H1 (cell line): ENCODE measurements at regions not wholly inside any gene's neighbourhood (a gene's known extent, or its start where the extent isn't known, plus 50 kb on each side); places are given as distances from the start of the nearest gene placed in this dataset.

Source experiments
- CTCF ChIA-PET: fragments of 300-600 bp; sonication (Branson Sonifier 250); formaldehyde crosslinking; loops from one replicate; lab custom pipeline; 2021; ENCODE audit not compliant: partially characterized antibody; lab: Charles Lee
- POLR2A ChIA-PET: fragments of 300-600 bp; sonication (Branson Sonifier 250); formaldehyde crosslinking; loops from one replicate; lab custom pipeline; 2021; ENCODE audit warnings: inconsistent platforms; ENCODE audit not compliant: partially characterized antibody; lab: Charles Lee
- DNase-seq, 2 experiments: peaks; one replicate each; pipeline versions ENCODE4 v3.0.0 to v3.0.0-alpha.2; 2010 to 2022; ENCODE audit warnings: low spot score in 2 of 2, low read depth in 1 of 2, mixed read lengths in 1 of 2
- FAIRE-seq: peaks from 2 replicates; lab custom pipeline; 2011; peaks lifted over from hg19 to GRCh38; lab: Jason Lieb, UNC
- H2AFZ ChIP-seq: 2 replicates; pipeline ENCODE4 v1.8.1; 2012; ENCODE audit warnings: low read length, inconsistent platforms
- H2AK5ac ChIP-seq: 2 replicates; pipeline ENCODE4 v1.6.1; 2013; ENCODE audit warnings: low read depth, low read length
- H2BK120ac ChIP-seq: replicated peaks from 2 replicates; pipeline ENCODE3; 2013; ENCODE audit warnings: low read depth, low read length, inconsistent platforms
- H2BK12ac ChIP-seq: 2 replicates; pipeline ENCODE4 v1.6.1; 2013; ENCODE audit warnings: low read depth, low read length
- H2BK15ac ChIP-seq: 2 replicates; pipeline ENCODE4 v1.6.1; 2013; ENCODE audit warnings: low read length
- H2BK20ac ChIP-seq: 2 replicates; pipeline ENCODE4 v1.6.1; 2013; ENCODE audit warnings: low read length
- H2BK5ac ChIP-seq: 2 replicates; pipeline ENCODE4 v1.6.1; 2013; ENCODE audit warnings: low read depth, low read length
- H3K14ac ChIP-seq: 2 replicates; pipeline ENCODE4 v1.6.1; 2013; ENCODE audit warnings: inconsistent platforms; ENCODE audit not compliant: insufficient read length
- H3K18ac ChIP-seq: 2 replicates; pipeline ENCODE4 v1.6.1; 2013; ENCODE audit warnings: low read length; ENCODE audit errors: extremely low read depth
- H3K23ac ChIP-seq: 2 replicates; pipeline ENCODE4 v1.6.1; 2013; ENCODE audit warnings: inconsistent platforms; ENCODE audit not compliant: insufficient read length
- H3K23me2 ChIP-seq: 2 replicates; pipeline ENCODE4 v1.6.1; 2013; ENCODE audit warnings: low read depth, low read length
- H3K27ac ChIP-seq: 2 replicates; pipeline ENCODE4 v1.6.1; 2011; ENCODE audit warnings: low read depth, low read length, inconsistent platforms
- H3K27me3 ChIP-seq, 4 experiments: replicated peaks in 1 of 4; 1 replicate in 1 of 4; 2 replicates in 3 of 4; pipeline versions ENCODE4 v1.6.1 to v1.8.1; 2011 to 2013; ENCODE audit warnings: low read length in 3 of 4, mild to moderate bottlenecking in 3 of 4, inconsistent platforms in 2 of 4, mixed read lengths in 2 of 4, moderate library complexity in 1 of 4; ENCODE audit not compliant: control insufficient read depth in 3 of 4, insufficient read depth in 3 of 4; ENCODE audit errors: extremely low read depth in 1 of 4
- H3K36me3 ChIP-seq, 4 experiments: 2 replicates each; pipeline versions ENCODE4 v1.6.1 to v1.8.1; 2011 to 2013; ENCODE audit warnings: mild to moderate bottlenecking in 4 of 4, low read length in 3 of 4, moderate library complexity in 2 of 4, control low read depth in 1 of 4, inconsistent platforms in 1 of 4; ENCODE audit not compliant: insufficient read depth in 4 of 4, control insufficient read depth in 2 of 4
- H3K4ac ChIP-seq: replicated peaks from 2 replicates; pipeline ENCODE3; 2013; ENCODE audit warnings: low read length, low read depth, mixed read lengths, inconsistent platforms; ENCODE audit not compliant: insufficient read length
- H3K4me1 ChIP-seq, 4 experiments: replicated peaks in 1 of 4; 1 replicate in 1 of 4; 2 replicates in 3 of 4; pipeline versions ENCODE4 v1.6.1 to v1.8.1; 2011 to 2013; ENCODE audit warnings: low read length in 3 of 4, inconsistent platforms in 2 of 4, mixed read lengths in 1 of 4; ENCODE audit not compliant: insufficient read depth in 4 of 4, control insufficient read depth in 3 of 4
- H3K4me2 ChIP-seq, 2 experiments: 2 replicates each; pipeline versions ENCODE4 v1.6.1 to v1.8.1; 2011 to 2013; ENCODE audit warnings: low read depth in 2 of 2, low read length in 2 of 2, control low read depth in 1 of 2, inconsistent platforms in 1 of 2, mild to moderate bottlenecking in 1 of 2; ENCODE audit not compliant: insufficient read depth in 1 of 2
- H3K4me3 ChIP-seq, 4 experiments: fragments of 200-600, 300-600 bp in 1 of 4; sonication (generic), shearing (Covaris generic), sonication (Bioruptor Twin) in 1 of 4; 2 replicates each; pipeline versions ENCODE4 v1.5.1 to v1.8.1; 2011 to 2016; ENCODE audit warnings: low read length in 4 of 4, low read depth in 3 of 4, control low read depth in 2 of 4, inconsistent platforms in 2 of 4, mild to moderate bottlenecking in 2 of 4, mixed read lengths in 1 of 4, moderate library complexity in 1 of 4; ENCODE audit not compliant: insufficient read depth in 2 of 4; ENCODE audit errors: extremely low read depth in 1 of 4
- H3K56ac ChIP-seq: replicated peaks from 2 replicates; pipeline ENCODE3; 2013; ENCODE audit warnings: low read depth, mild to moderate bottlenecking, mixed read lengths, low read length, inconsistent platforms; ENCODE audit not compliant: insufficient read length
- H3K79me1 ChIP-seq: 2 replicates; pipeline ENCODE4 v1.6.1; 2013; ENCODE audit warnings: low read depth, low read length, control low read depth
- H3K79me2 ChIP-seq, 2 experiments: 2 replicates each; pipeline versions ENCODE4 v1.6.1 to v1.8.1; 2012 to 2013; ENCODE audit warnings: low read length in 2 of 2, mild to moderate bottlenecking in 2 of 2, inconsistent platforms in 1 of 2; ENCODE audit not compliant: insufficient read depth in 2 of 2, control insufficient read depth in 1 of 2
- H3K9ac ChIP-seq, 4 experiments: replicated peaks in 1 of 4; 1 replicate in 1 of 4; 2 replicates in 3 of 4; pipeline versions ENCODE4 v1.6.1 to v1.8.1; 2011 to 2013; ENCODE audit warnings: low read depth in 3 of 4, low read length in 3 of 4, control low read depth in 2 of 4, mild to moderate bottlenecking in 2 of 4, moderate library complexity in 2 of 4, inconsistent platforms in 1 of 4; ENCODE audit errors: extremely low read depth in 1 of 4
- H3K9me3 ChIP-seq, 2 experiments: 2 replicates each; pipeline versions ENCODE4 v1.6.1 to v1.8.1; 2012 to 2013; ENCODE audit warnings: mild to moderate bottlenecking in 2 of 2, moderate library complexity in 2 of 2, control low read depth in 1 of 2, inconsistent platforms in 1 of 2, low read depth in 1 of 2, low read length in 1 of 2, mixed read lengths in 1 of 2; ENCODE audit not compliant: insufficient read depth in 2 of 2
- H4K20me1 ChIP-seq, 2 experiments: replicated peaks in 1 of 2; 2 replicates each; pipeline versions ENCODE3 to v1.8.1; 2011 to 2013; ENCODE audit warnings: inconsistent platforms in 2 of 2, low read length in 2 of 2, mild to moderate bottlenecking in 1 of 2; ENCODE audit not compliant: insufficient read depth in 2 of 2, control insufficient read depth in 1 of 2
- H4K5ac ChIP-seq: 2 replicates; pipeline ENCODE4 v1.6.1; 2013; ENCODE audit warnings: low read length, low read depth, mixed read lengths, inconsistent platforms; ENCODE audit not compliant: insufficient read length
- H4K8ac ChIP-seq: 2 replicates; pipeline ENCODE4 v1.8.0; 2013; ENCODE audit warnings: mild to moderate bottlenecking, moderate library complexity, low read length, inconsistent platforms; ENCODE audit not compliant: insufficient read depth; ENCODE audit errors: extremely low read depth
- H4K91ac ChIP-seq: replicated peaks from 2 replicates; pipeline ENCODE3; 2013; ENCODE audit warnings: low read length, mixed read lengths, inconsistent platforms; ENCODE audit not compliant: insufficient read length
- EP300 ChIP-seq, 2 experiments: IDR thresholded peaks; 1 replicate in 1 of 2; 2 replicates in 1 of 2; pipeline ENCODE4 v1.6.1; 2011 to 2012; ENCODE audit warnings: low read depth in 2 of 2, low read length in 2 of 2, mild to moderate bottlenecking in 2 of 2, borderline replicate concordance in 1 of 2, inconsistent platforms in 1 of 2, moderate library complexity in 1 of 2
- KDM1A ChIP-seq: fragments of 200-600, 300-600 bp; sonication (generic); IDR thresholded peaks from 2 replicates; pipeline ENCODE4 v1.7.1; 2016; ENCODE audit warnings: mild to moderate bottlenecking, low read length, borderline replicate concordance
- PHF8 ChIP-seq: fragments of 200-600 bp; sonication (generic); conservative IDR thresholded peaks from 2 replicates; pipeline ENCODE4 v1.7.1; 2012; ENCODE audit warnings: low read depth, mild to moderate bottlenecking, inconsistent platforms, low read length, moderate library complexity
- RFX5 ChIP-seq: IDR thresholded peaks from 2 replicates; pipeline ENCODE4 v1.6.1; 2011; ENCODE audit warnings: low read depth, low read length, improper control_type of control experiment, borderline replicate concordance
- RXRA ChIP-seq: IDR thresholded peaks from 2 replicates; pipeline ENCODE4 v1.6.1; 2011; ENCODE audit warnings: low read depth, mild to moderate bottlenecking, low read length, moderate library complexity; ENCODE audit not compliant: insufficient read depth
- SP1 ChIP-seq: IDR thresholded peaks from 2 replicates; pipeline ENCODE4 v1.6.1; 2011; ENCODE audit warnings: low read depth, low read length
- SP2 ChIP-seq: IDR thresholded peaks from 2 replicates; pipeline ENCODE4 v1.6.1; 2012; ENCODE audit warnings: mild to moderate bottlenecking, low read length, inconsistent platforms
- TCF12 ChIP-seq: IDR thresholded peaks from 2 replicates; pipeline ENCODE4 v1.6.1; 2011; ENCODE audit warnings: low read depth, mild to moderate bottlenecking, low read length
- TEAD4 ChIP-seq: IDR thresholded peaks from 2 replicates; pipeline ENCODE4 v1.6.1; 2012; ENCODE audit warnings: low read depth, low read length, inconsistent platforms, mixed read lengths
- WGBS, 2 experiments: shearing (Covaris generic) in 1 of 2; methylation state at CpG; one replicate each; pipeline versions ENCODE4 v1.1.6 to v1.1.7; 2013 to 2015; ENCODE audit warnings: low lambda C conversion rate in 2 of 2, mixed read lengths in 2 of 2, inconsistent platforms in 1 of 2, low coverage in 1 of 2, missing lambda C conversion rate in 1 of 2; ENCODE audit not compliant: insufficient replicate concordance in 2 of 2, insufficient coverage in 1 of 2, insufficient read length in 1 of 2; ENCODE audit errors: extremely low coverage in 1 of 2, missing lambda C conversion rate in 1 of 2; 5-methylcytosine and 5-hydroxymethylcytosine counted together
- TF ChIP-seq, protein P1 (sequence below): IDR thresholded peaks from 2 replicates; pipeline ENCODE4 v1.6.1; 2012; ENCODE audit warnings: inconsistent platforms

DNA sequence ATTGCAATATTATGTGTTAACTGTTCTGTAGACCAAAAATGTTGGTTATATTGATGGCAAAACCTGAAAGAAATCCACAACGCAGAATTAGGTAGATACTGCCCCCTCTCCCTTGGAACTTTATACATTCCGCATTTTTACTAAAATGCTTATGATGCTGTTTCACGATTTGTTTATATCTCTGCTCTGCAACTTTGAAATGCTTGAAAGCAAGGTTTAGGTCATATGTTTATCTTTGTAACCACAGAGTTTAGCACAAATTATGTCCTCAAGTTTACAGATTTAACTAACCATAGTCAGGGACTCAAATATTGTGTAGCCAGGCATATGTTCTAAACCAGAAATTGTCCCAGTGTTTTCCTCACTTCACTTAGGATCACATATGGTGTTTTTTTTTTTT is 66.1 kb upstream of the H2AZ1 start:
- H2BK5ac ChIP-seq, result no peak overlapping the region
- no peak overlapping the region for H3K56ac ChIP-seq
- WGBS, 2 experiments, result 96% methylated on average over 3 of the region's 3 CpGs; no CpG with 5 or more reads in 1 of the 2 experiments
- H3K4me3 ChIP-seq, result no peak overlapping the region
- no peak overlapping the region for H3K14ac ChIP-seq
- H3K36me3 ChIP-seq, result no peaks in the 10 kb centered on the region
- ChIA-PET POLR2A (no interaction called here), CTCF (interaction anchor here (1.0 kb wide), 1 partner anchor 9 kb away, joined by 3 read pairs; no protein-coding TSS in a partner anchor)
- no peak for DNase-seq
- H3K79me1 ChIP-seq, result no peaks in the 10 kb centered on the region
- H3K9ac ChIP-seq, result no peak overlapping the region
- H4K5ac ChIP-seq, result no peak overlapping the region
- H3K27ac ChIP-seq, result no peak overlapping the region
- TF ChIP-seq SP1 (no peak), EP300 (IDR thresholded peaks at IDR 0.05; ENCODE audit: borderline replicate concordance in 1 of 2, low read depth in 2 of 2, low read length in 2 of 2) (no peak), PHF8 (no peak), RXRA (no peak), RFX5 (no peak), TCF12 (no peak), SP2 (no peak), KDM1A (no peak), TEAD4 (no peak)
- TF ChIP-seq, protein P1, sequence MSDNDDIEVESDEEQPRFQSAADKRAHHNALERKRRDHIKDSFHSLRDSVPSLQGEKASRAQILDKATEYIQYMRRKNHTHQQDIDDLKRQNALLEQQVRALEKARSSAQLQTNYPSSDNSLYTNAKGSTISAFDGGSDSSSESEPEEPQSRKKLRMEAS, result no peak
- H3K18ac ChIP-seq, result no peak overlapping the region
- H4K8ac ChIP-seq, result no peak overlapping the region
- H3K4me2 ChIP-seq, result no peak overlapping the region
- H2AFZ ChIP-seq, result no peak overlapping the region
- no peak overlapping the region for H2BK120ac ChIP-seq
- no peak overlapping the region for H2BK15ac ChIP-seq
- H3K27me3 ChIP-seq, result no peaks in the 10 kb centered on the region
- H2BK12ac ChIP-seq, result no peak overlapping the region
- H3K9me3 ChIP-seq, result no peaks in the 10 kb centered on the region; a peak in 1 of 4 replicates
- no peak overlapping the region for H3K4ac ChIP-seq
- no peak overlapping the region for H2BK20ac ChIP-seq
- H3K23me2 ChIP-seq, result no peaks in the 10 kb centered on the region
- no peaks in the 10 kb centered on the region for H3K79me2 ChIP-seq
- no peaks in the 10 kb centered on the region for H4K20me1 ChIP-seq
- no peak overlapping the region for H2AK5ac ChIP-seq
- H3K4me1 ChIP-seq, result no peaks in the 10 kb centered on the region
- no peak overlapping the region for H4K91ac ChIP-seq
- FAIRE-seq, result no peak
- H3K23ac ChIP-seq, result no peak overlapping the region
